Parathyroid adenoma (tissue), 2 donors: ENCODE measurements at regions not wholly inside any gene's neighbourhood (a gene's known extent, or its start where the extent isn't known, plus 50 kb on each side); places are given as distances from the start of the nearest gene placed in this dataset.

ENCODE experiments used
- H2AFZ ChIP-seq: fragments of 300-600 bp; sonication (generic); one replicate; pipeline ENCODE4 v1.7.0; 2017; ENCODE audit warnings: antibody characterized with exemption, mild to moderate bottlenecking
- H3K27ac ChIP-seq: fragments of 300-600 bp; sonication (generic); one replicate; pipeline ENCODE4 v1.7.0; 2017
- H3K27me3 ChIP-seq: fragments of 300-600 bp; sonication (generic); one replicate; pipeline ENCODE4 v1.7.0; 2017; ENCODE audit warnings: low read length; ENCODE audit not compliant: control insufficient read depth, insufficient read depth
- H3K36me3 ChIP-seq: fragments of 300-600 bp; sonication (generic); one replicate; pipeline ENCODE4 v1.7.0; 2017; ENCODE audit warnings: low read length; ENCODE audit not compliant: control insufficient read depth, insufficient read depth
- H3K4me1 ChIP-seq: fragments of 300-600 bp; sonication (generic); one replicate; pipeline ENCODE4 v1.7.0; 2017; ENCODE audit warnings: control low read depth
- H3K4me2 ChIP-seq: fragments of 300-600 bp; sonication (generic); one replicate; pipeline ENCODE4 v1.7.0; 2017; ENCODE audit warnings: low read length
- H3K4me3 ChIP-seq: fragments of 300-600 bp; sonication (generic); one replicate; pipeline ENCODE4 v1.7.0; 2017; ENCODE audit warnings: low read depth, low read length
- H3K79me2 ChIP-seq: fragments of 300-600 bp; sonication (generic); one replicate; pipeline ENCODE4 v1.7.0; 2017; ENCODE audit warnings: control low read depth
- H3K9ac ChIP-seq: fragments of 300-600 bp; sonication (generic); one replicate; pipeline ENCODE4 v1.7.0; 2017; ENCODE audit warnings: mild to moderate bottlenecking
- H3K9me3 ChIP-seq: fragments of 300-600 bp; sonication (generic); one replicate; pipeline ENCODE4 v1.7.0; 2017; ENCODE audit warnings: low read length; ENCODE audit not compliant: control insufficient read depth
- TF ChIP-seq, protein P1 (sequence below): fragments of 300-600 bp; sonication (generic); IDR thresholded peaks from one replicate; pipeline ENCODE4 v1.7.0; 2017; ENCODE audit warnings: antibody characterized with exemption, mild to moderate bottlenecking
- donor health status: primary hyperparathyroidism.

DNA sequence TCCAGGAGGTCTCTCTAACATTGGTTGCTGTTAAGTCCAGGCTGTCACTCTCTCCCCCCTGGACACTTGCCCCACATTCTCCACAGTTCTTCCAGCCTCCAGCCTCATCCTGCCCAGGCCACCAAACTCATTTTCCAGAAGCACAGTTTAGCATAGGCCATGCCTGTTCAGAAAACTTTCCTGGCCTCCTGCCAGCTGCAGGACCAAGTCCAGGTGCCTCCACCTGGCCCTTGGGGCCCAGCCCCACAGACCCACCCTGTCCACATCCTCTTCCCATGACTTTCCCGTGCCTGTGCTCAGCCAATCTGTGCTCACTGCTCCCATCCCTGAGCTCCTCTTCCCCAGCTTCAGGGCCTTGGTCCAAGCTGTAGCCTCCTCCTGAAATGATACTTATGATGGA lies 905.0 kb downstream of the UQCRFS1 start:
- TF ChIP-seq, protein P1, sequence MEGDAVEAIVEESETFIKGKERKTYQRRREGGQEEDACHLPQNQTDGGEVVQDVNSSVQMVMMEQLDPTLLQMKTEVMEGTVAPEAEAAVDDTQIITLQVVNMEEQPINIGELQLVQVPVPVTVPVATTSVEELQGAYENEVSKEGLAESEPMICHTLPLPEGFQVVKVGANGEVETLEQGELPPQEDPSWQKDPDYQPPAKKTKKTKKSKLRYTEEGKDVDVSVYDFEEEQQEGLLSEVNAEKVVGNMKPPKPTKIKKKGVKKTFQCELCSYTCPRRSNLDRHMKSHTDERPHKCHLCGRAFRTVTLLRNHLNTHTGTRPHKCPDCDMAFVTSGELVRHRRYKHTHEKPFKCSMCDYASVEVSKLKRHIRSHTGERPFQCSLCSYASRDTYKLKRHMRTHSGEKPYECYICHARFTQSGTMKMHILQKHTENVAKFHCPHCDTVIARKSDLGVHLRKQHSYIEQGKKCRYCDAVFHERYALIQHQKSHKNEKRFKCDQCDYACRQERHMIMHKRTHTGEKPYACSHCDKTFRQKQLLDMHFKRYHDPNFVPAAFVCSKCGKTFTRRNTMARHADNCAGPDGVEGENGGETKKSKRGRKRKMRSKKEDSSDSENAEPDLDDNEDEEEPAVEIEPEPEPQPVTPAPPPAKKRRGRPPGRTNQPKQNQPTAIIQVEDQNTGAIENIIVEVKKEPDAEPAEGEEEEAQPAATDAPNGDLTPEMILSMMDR, result no peak
- no peak overlapping the region for H3K4me2 ChIP-seq
- H3K79me2 ChIP-seq, result no peaks in the 10 kb centered on the region
- no peak overlapping the region for H3K9ac ChIP-seq
- H3K4me3 ChIP-seq, result no peak overlapping the region
- H3K4me1 ChIP-seq, result no peaks in the 10 kb centered on the region
- H3K27me3 ChIP-seq, result no peaks in the 10 kb centered on the region
- H3K27ac ChIP-seq, result no peak overlapping the region
- H3K36me3 ChIP-seq, result no peaks in the 10 kb centered on the region
- no peak overlapping the region for H2AFZ ChIP-seq
- no peaks in the 10 kb centered on the region for H3K9me3 ChIP-seq

DNA sequence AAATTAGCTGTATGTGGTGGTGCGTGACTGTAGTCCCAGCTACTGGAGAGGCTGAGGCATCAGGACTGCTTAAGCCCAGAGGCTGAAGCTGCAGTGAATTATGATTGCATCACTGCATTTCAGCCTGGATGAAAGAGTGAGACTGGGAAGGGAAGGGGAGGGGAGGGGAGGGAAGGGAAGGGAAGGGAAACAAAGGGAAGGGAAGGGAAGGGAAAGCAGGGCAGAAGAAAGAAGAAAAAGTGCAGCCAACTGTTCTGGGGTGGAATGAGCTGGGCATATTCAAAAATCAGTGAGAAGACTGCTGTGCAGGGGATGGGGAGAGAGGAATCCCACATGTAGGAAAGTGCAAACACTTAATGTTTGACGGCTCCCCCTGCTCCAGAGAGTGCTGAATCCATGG lies 905.5 kb downstream of the UQCRFS1 start:
- no peak overlapping the region for H3K4me3 ChIP-seq
- H3K9me3 ChIP-seq, result no peaks in the 10 kb centered on the region
- TF ChIP-seq, protein P1, result no peak
- no peak overlapping the region for H3K4me2 ChIP-seq
- no peaks in the 10 kb centered on the region for H3K4me1 ChIP-seq
- H3K27me3 ChIP-seq, result no peaks in the 10 kb centered on the region
- H2AFZ ChIP-seq, result no peak overlapping the region
- H3K79me2 ChIP-seq, result no peaks in the 10 kb centered on the region
- H3K27ac ChIP-seq, result no peak overlapping the region
- H3K36me3 ChIP-seq, result no peaks in the 10 kb centered on the region
- H3K9ac ChIP-seq, result no peak overlapping the region

DNA sequence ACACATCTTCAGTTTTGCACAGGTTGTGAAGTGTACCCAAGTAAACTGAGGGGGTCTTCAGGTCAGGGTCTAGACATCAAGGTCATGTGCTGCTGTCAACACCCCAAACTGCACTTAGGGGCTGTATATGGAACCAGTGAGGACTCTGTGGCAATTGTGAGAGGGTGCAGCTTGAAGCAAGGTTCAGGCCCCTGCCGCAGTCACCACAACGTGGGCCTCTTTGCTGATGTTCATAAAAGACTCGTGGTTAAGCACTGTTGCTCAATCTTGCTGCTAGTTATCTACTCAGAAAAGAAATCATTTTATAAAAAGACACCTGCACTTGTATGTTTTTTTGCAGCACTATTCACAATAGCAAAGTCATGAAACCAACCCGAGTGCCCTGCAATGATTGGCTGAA lies 907.4 kb downstream of the UQCRFS1 start:
- H3K36me3 ChIP-seq, result no peaks in the 10 kb centered on the region
- H3K79me2 ChIP-seq, result no peaks in the 10 kb centered on the region
- no peak overlapping the region for H3K9ac ChIP-seq
- no peak overlapping the region for H3K4me2 ChIP-seq
- TF ChIP-seq, protein P1, result no peak
- H3K4me1 ChIP-seq, result no peaks in the 10 kb centered on the region
- no peak overlapping the region for H2AFZ ChIP-seq
- no peak overlapping the region for H3K27ac ChIP-seq
- no peaks in the 10 kb centered on the region for H3K9me3 ChIP-seq
- no peak overlapping the region for H3K4me3 ChIP-seq
- H3K27me3 ChIP-seq, result no peaks in the 10 kb centered on the region

DNA sequence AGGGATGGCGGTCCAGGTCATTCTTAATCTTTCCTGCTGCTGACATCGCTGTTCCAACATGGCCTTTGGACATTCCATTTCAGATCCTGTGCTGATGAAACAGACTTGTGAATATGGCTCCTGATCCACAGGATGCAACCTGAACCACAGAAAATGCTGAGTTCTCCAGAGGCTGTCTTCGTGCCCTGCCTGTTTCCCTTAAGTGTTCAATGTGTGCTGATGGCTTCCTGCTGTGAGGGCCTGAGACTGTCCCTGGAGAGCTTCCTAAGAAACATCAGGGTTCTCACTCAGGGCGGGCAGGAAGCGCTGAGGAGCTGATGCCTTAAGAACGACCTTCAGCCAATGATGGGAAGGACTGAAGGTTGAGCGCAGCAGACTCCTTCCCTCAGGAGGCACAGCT lies 909.4 kb downstream of the UQCRFS1 start:
- Histone ChIP-seq H3K36me3 (no peaks in the 10 kb centered on the region), H3K9ac (no peak overlapping the region), H3K4me2 (no peak overlapping the region), H3K4me3 (no peak overlapping the region), H2AFZ (no peak overlapping the region), H3K9me3 (no peaks in the 10 kb centered on the region), H3K27me3 (no peaks in the 10 kb centered on the region), H3K27ac (no peak overlapping the region), H3K79me2 (no peaks in the 10 kb centered on the region), H3K4me1 (no peaks in the 10 kb centered on the region)
- TF ChIP-seq, protein P1, result no peak

DNA sequence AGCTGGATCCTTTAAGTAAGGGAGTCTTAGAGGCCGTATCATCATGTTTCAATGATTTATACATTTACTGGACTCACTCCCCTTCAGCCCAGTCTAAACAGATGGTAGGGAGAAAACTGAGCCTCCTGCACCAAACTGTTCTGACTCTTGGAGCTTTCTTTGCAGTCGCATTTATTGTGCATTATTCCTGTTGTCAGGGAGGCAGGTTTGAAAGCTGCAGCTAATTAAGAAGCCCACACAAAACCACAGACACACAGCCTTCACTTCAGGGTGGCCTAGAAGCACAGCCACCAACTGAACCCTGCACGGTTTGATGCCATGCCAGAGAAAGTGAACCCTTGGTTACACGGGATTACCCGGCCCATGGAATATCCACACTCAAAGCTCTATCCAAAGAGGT lies 911.0 kb downstream of the UQCRFS1 start:
- H3K27me3 ChIP-seq, result no peaks in the 10 kb centered on the region
- H3K4me3 ChIP-seq, result no peak overlapping the region
- no peak overlapping the region for H3K4me2 ChIP-seq
- H2AFZ ChIP-seq, result no peak overlapping the region
- H3K27ac ChIP-seq, result no peak overlapping the region
- H3K36me3 ChIP-seq, result no peaks in the 10 kb centered on the region
- TF ChIP-seq, protein P1, result no peak
- H3K79me2 ChIP-seq, result no peaks in the 10 kb centered on the region
- H3K9ac ChIP-seq, result no peak overlapping the region
- H3K9me3 ChIP-seq, result no peaks in the 10 kb centered on the region
- H3K4me1 ChIP-seq, result no peaks in the 10 kb centered on the region
